Body of pancreas (tissue), 4 donors: ENCODE measurements at regions not wholly inside any gene's neighbourhood (a gene's known extent, or its start where the extent isn't known, plus 50 kb on each side); places are given as distances from the start of the nearest gene placed in this dataset.
A peak's percentile ranks its signal among the peaks of the same experiment; 100 is the strongest.
"Not testable (repeated sequence)": the region's sequence is repeated elsewhere in the genome, so short reads cannot be mapped to it uniquely, and the experiment has no call there.

Experiments
- ATAC-seq: fragments of 150-250 bp; one replicate; pipeline ENCODE4 v1.9.1; 2016
- DNase-seq, 4 donors: peaks; one replicate each; pipeline ENCODE4 v3.0.0-alpha.2; 2019
- H3K27ac ChIP-seq, 4 donors: fragments of 200-600 bp; sonication (generic); 1 replicate in 3 of 4; 2 replicates in 1 of 4; pipeline versions ENCODE4 v1.5.1 to v1.6.1; 2016 to 2019; ENCODE audit warnings: mild to moderate bottlenecking in 1 of 4, mixed read lengths in 1 of 4, moderate library complexity in 1 of 4
- H3K27me3 ChIP-seq, 2 donors: fragments of 200-600 bp; sonication (generic); one replicate each; pipeline ENCODE4 v1.6.0; 2016; ENCODE audit warnings: mild to moderate bottlenecking in 1 of 2
- H3K36me3 ChIP-seq, 2 donors: fragments of 200-600 bp; sonication (generic); replicated peaks in 1 of 2; 2 replicates each; pipeline ENCODE4 v1.5.1; 2016; ENCODE audit warnings: low read depth in 2 of 2; ENCODE audit not compliant: insufficient read depth in 1 of 2
- H3K4me1 ChIP-seq: fragments of 200-600 bp; sonication (generic); one replicate; pipeline ENCODE4 v1.6.0; 2016
- H3K4me3 ChIP-seq, 2 donors: fragments of 200-600 bp; sonication (generic); 1 replicate in 1 of 2; 2 replicates in 1 of 2; pipeline ENCODE4 v1.5.1; 2016 to 2019
- H3K9me3 ChIP-seq, 3 donors: fragments of 200-600 bp; sonication (generic); 1 replicate in 2 of 3; 2 replicates in 1 of 3; pipeline ENCODE4 v1.5.1; 2016
- POLR2A ChIP-seq, 3 donors: fragments of 450-650 bp; IDR thresholded peaks; one replicate each; pipeline ENCODE4 v1.6.1; 2016; ENCODE audit warnings: antibody characterized with exemption in 3 of 3, mild to moderate bottlenecking in 2 of 3
- WGBS, 2 donors: methylation state at CpG; one replicate each; pipeline ENCODE4 v1.1.5; 2017; 5-methylcytosine and 5-hydroxymethylcytosine counted together
- intact Hi-C: fragments of 100-400 bp; cut with DNase I; formaldehyde crosslinking; loops from one replicate; pipeline ENCODE4 v1.15.1; 2023
- TF ChIP-seq, protein P1 (sequence below), 7 experiments: fragments of 450-650 bp in 4 of 7; fragments of 200-600 bp in 3 of 7; sonication (generic) in 3 of 7; IDR thresholded peaks; one replicate each; pipeline ENCODE4 v1.5.1; 2016 to 2019; ENCODE audit warnings: antibody characterized with exemption in 7 of 7

DNA sequence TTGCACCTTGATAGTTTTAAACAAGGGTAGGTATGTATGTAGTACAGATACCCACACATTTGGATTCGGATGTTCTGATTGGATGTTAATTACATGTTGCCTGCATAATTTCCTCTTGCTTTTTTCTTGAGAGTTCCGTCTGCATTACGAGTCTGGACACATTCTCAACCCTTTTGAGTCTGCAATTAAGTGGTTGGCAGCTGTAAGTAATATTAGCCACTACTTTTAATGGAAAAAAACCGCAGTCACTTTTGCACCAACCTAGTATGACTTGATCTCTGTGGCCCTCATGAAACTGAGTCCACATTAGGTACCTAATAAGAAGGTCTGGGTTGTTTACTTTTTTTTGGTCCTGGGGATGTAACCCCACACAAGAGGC is 217.3 kb downstream of the VAPA start:
- Histone ChIP-seq H3K4me1 (peaks cover 19% of the 10 kb centered on the region), H3K9me3 (no peaks in the 10 kb centered on the region), H3K27ac (peak overlapping the region in 2 of 4 donors; percentile 71 to 75), H3K36me3 (no peaks in the 10 kb centered on the region), H3K27me3 (no peaks in the 10 kb centered on the region), H3K4me3 (no peak overlapping the region)
- TF ChIP-seq, protein P1, sequence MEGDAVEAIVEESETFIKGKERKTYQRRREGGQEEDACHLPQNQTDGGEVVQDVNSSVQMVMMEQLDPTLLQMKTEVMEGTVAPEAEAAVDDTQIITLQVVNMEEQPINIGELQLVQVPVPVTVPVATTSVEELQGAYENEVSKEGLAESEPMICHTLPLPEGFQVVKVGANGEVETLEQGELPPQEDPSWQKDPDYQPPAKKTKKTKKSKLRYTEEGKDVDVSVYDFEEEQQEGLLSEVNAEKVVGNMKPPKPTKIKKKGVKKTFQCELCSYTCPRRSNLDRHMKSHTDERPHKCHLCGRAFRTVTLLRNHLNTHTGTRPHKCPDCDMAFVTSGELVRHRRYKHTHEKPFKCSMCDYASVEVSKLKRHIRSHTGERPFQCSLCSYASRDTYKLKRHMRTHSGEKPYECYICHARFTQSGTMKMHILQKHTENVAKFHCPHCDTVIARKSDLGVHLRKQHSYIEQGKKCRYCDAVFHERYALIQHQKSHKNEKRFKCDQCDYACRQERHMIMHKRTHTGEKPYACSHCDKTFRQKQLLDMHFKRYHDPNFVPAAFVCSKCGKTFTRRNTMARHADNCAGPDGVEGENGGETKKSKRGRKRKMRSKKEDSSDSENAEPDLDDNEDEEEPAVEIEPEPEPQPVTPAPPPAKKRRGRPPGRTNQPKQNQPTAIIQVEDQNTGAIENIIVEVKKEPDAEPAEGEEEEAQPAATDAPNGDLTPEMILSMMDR (IDR thresholded peaks at IDR 0.05): no peak
- TF ChIP-seq POLR2A (IDR thresholded peaks at IDR 0.05): no peak
- no peak for ATAC-seq
- DNase-seq: no peak
- intact Hi-C loops: no loop called here
- 81 to 94% methylated on average over 4 of the region's 4 CpGs for WGBS, 2 donors

DNA sequence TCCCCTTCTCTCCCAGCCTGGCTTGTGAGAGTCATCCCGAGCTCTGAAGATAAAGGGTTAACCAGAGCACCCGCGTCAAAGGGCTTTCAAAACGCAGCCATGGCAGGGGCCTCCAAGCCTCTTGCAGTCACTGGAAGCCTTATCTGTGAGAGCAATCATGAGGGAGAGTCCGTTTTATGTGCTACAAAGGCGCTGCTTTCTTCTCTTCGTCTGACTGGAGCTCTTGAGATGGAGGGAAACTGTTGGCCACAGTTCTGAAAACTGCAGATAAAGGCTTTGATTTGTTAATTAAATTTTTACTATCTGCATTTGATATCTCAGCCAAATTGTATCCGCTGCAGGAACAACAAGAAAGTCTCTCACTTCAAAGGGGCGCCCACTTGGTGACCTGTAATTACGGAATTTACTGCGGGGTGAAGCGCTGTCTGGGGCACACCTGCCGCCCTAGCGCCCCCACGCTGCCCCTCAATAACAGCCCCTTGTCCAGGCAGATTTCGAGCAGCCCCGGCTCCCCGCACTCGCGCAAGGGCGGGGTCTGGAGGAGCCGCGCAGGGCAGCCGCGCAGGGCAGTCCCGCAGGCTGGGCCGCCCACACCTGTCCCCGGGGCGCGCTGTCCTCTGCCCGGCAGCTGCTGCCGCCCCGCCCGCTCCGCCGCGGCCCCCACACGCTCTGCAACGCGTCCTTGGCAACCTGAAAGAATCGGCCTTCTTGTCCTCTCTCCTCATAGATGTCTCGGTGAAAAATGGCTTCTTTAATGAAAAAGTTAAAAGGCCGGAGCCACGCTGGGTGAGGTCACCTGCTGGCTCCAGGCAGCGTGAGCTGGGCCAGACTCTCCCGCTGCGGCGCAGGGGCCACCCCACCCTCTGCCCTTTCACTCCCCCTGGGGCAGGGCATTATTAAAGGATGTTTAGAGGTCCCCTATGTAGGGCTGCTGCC is 217.9 kb downstream of the VAPA start:
- Histone ChIP-seq H3K9me3 (no peaks in the 10 kb centered on the region), H3K4me3 (peak overlapping the region in 1 of 2 donors; percentile 7), H3K27me3 (no peaks in the 10 kb centered on the region), H3K4me1 (peaks cover 19% of the 10 kb centered on the region), H3K36me3 (no peaks in the 10 kb centered on the region), H3K27ac (peak overlapping the region; percentile 21 to 75 (median 61))
- WGBS, 2 donors: 6 to 9% methylated on average over 16 to 46 of the region's 48 CpGs
- TF ChIP-seq, protein P1 (IDR thresholded peaks at IDR 0.05): no peak
- TF ChIP-seq POLR2A (IDR thresholded peaks at IDR 0.05): peak in 1 of 3 donors; percentile 14
- DNase-seq: peak; percentile 46 to 63 (median 56)
- ATAC-seq: peak; percentile 86
- intact Hi-C loops: no loop called here

DNA sequence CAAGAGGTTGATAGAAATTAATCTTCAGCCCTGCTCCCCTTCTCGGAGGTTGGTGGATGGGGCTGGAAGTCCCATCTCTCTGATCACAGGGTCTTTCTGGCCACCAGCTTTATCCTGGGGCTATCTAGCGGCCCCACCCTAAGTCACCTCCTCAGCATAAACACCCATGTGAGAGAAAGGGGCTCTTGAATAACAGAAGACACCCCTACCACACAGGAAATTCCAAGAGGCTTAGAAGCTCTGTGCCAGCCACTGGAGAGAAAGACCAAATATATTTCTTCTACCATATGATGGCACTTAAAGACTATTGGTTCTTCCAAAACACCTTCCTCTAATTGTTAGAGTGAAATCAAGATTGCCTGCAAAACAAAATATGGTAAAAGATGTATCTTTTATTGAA is 219.7 kb downstream of the VAPA start:
- ATAC-seq: no peak
- Histone ChIP-seq H3K27me3 (no peaks in the 10 kb centered on the region), H3K9me3 (no peaks in the 10 kb centered on the region), H3K27ac (no peak overlapping the region), H3K4me3 (no peak overlapping the region), H3K4me1 (peaks cover 19% of the 10 kb centered on the region), H3K36me3 (no peaks in the 10 kb centered on the region)
- WGBS, 2 donors: 90 to 94% methylated on average over 2 of the region's 2 CpGs
- no peak for TF ChIP-seq POLR2A (IDR thresholded peaks at IDR 0.05)
- TF ChIP-seq, protein P1 (IDR thresholded peaks at IDR 0.05): no peak
- DNase-seq: no peak
- intact Hi-C loops: no loop called here

DNA sequence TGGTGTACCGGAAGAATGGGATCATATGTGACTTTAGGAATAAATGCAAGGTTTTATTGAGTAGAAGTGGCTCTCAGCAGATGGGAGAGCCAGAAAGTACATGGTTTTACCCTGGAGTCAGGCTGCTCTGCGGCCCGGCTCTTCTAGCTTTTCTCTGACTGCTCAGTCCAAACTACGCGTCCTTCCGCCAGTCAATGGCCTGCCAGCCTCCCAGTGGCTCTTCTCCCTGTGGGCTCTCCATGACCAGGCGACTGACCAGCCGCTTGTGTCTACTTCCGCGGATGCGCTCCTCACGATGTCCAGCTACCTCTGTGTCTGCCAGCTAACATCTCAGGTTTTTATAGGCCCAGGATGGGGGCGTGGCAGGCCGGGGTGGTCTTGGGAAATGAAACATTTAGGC is 220.4 kb downstream of the VAPA start:
- Histone ChIP-seq H3K27ac (no peak overlapping the region), H3K27me3 (no peaks in the 10 kb centered on the region), H3K4me1 (peaks cover 19% of the 10 kb centered on the region), H3K36me3 (no peaks in the 10 kb centered on the region), H3K4me3 (no peak overlapping the region), H3K9me3 (no peaks in the 10 kb centered on the region)
- intact Hi-C loops: no loop called here
- ATAC-seq (no peak), DNase-seq (no peak)
- 95% methylated on average over 14 of the region's 14 CpGs for WGBS, 2 donors
- TF ChIP-seq, protein P1 (IDR thresholded peaks at IDR 0.05): no peak
- TF ChIP-seq POLR2A (IDR thresholded peaks at IDR 0.05): no peak

DNA sequence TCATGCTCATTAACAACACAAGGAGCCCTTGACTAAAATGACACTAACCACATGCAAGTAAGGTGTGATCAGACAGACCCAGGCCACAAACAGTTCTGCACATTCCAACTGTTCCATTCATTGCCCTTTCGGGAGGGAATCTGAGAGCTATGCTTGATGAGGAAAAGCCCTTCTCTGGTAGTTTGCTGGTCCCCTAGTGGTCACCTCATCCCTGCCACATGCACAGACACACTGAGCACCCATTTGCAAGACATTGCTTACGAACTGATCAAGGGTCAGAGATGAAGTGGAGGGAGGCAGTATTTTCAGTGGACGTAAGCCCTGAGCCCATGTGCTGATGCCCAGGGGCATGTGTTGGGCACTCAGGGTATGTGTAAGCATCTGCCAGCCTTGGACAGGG is 220.9 kb downstream of the VAPA start:
- H3K9me3 ChIP-seq, DNase-seq, H3K36me3 ChIP-seq, intact Hi-C loops, H3K27ac ChIP-seq, H3K4me3 ChIP-seq, H3K27me3 ChIP-seq, ATAC-seq: not testable (repeated sequence)
- WGBS, 2 donors: 83 to 95% methylated on average over 2 of the region's 3 CpGs
- H3K4me1 ChIP-seq: peaks cover 19% of the 10 kb centered on the region
